HG02973 (cell line): ENCODE measurements at regions not wholly inside any gene's neighbourhood (a gene's known extent, or its start where the extent isn't known, plus 50 kb on each side); places are given as distances from the start of the nearest gene placed in this dataset.
"Not testable (repeated sequence)": the region's sequence is repeated elsewhere in the genome, so short reads cannot be mapped to it uniquely, and the experiment has no call there.

Source experiments
- ATAC-seq: cut with Tn5 transposase; IDR thresholded peaks from one replicate; pipeline ENCODE4 v1.9.1; 2021; ENCODE audit warnings: moderate library complexity; ENCODE audit not compliant: unreplicated experiment

DNA sequence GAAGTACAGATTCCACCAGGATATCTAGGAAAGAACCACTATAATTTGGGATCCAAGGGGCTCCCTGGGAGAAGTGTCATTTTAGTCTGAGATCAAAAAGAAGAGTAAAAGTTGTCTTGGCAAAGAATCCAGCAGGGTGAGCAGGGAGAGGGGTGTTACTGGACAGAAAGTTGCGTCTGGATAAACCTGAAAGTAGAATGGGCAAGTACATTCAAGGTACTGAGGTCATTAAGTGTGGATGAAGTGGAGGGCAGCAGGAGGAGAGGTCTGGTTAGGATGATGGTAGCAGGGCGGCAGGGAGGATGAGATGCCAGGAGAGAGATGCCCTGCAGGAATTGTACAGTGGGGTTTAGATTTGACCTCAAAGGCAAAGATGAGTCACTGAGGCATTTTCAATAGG is 253.3 kb downstream of the KLF13 start:
- no peak for ATAC-seq

DNA sequence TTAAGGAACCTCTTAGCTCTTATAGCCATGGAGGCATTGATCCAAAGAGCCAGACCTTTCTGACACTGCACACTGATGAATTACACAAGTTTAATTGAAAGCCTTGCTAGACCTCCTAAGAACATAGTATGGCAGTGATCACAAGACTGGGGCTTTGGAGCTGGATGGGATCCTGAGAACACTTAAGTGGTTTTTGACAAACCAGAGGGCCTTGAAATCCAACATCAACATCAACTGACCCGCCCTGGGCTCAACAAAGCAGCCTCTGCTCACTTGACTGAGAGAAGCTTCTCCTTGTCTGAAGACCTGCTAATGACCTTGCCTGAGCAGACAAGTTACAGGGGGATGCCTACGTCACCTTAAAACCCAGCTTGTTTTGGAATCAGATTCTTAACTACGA is 257.6 kb downstream of the KLF13 start:
- no peak for ATAC-seq

DNA sequence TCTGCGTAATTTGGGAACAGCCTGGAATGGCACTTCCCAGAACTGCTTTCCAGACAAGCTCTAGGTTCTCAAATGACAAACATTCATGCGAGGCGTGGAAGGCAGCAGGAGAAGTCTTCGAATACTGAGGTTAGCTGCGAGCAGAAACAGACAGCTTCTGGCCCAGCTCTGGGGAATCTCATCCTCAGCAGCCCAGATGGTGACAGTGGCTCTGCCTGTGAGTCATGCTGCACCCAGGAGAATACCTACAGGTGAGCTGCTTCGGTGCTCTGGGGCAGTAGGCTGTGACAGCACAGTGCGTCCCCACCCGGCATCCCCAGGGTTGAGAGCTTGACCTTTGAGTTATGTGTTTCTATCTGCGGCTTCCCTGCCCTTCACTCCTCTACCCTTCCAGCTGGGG is 258.6 kb downstream of the KLF13 start:
- no peak for ATAC-seq

DNA sequence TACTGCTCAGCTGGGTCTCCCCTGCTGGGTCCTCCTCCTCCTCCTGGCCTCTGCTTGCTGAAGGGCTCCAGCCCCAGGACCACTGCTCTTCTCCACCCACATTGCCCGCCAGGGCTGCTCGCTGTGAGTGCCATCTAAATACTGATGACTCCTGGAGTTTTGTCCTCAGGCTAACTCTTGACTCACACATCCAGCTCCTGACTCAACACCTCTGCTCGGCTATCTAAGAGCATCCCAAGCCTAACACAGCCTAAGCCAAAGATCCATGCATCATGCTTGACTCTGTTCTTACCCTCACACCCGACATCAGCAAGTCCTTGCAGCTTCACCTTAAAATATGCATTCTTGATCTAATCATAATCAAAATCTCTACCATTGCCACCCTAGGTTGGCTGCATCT is 260.2 kb downstream of the KLF13 start:
- ATAC-seq = no peak

DNA sequence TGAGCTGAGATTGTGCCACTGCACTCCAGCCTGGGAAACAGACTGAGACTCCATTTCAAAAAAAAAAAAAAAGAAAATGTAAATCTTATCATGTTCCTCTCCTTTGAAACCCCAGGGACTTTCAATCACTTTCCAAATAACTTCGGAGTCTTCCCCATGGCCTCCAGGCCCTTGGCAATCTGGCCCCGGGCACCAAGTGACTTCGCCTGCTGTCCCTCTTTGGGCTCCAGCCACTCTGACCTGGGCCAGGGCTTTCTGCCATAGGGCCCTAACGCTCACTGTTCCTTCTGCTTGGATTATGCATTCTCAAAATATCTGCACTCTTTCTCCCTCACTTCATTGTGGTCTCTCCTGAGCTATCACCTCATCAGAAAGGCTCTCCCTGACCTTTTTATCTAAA is 260.9 kb downstream of the KLF13 start:
- ATAC-seq = no peak

DNA sequence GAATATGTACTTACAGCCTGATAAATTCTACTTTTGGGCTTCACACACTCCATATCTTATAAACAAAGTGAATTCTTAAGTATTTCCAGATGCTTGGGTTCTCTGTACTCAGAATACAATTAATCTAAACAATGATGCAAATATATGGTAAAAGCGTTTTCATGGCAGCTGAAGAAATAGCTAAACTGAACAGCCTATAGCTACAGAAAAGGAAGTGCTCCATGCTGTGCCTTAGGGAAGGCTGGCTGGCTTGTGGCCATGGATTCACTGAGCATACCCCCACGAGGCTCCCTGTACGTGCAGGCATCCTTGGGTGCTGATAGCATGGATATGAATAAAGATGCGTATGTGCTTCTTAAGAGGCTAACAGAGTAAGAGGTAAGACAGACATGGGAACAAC is 264.0 kb downstream of the KLF13 start:
- ATAC-seq = no peak

DNA sequence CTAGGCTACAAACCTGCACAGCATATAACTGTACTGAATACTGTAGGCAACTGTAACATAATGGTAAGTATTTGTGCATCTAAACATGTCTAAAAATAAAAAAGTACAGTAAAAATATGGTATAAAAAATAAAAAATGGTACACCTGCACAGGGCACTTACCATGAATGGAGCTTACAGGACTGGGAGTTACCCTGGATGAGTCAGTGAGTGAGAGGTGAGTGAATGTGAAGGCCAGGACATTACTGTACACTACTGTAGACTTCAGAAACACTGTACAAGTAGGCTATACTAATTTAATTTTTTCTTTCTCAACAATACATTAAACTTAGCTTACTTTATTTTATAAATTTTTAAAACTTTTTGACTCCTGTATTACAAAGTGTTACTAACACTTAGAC is 265.3 kb downstream of the KLF13 start:
- ATAC-seq = no peak

DNA sequence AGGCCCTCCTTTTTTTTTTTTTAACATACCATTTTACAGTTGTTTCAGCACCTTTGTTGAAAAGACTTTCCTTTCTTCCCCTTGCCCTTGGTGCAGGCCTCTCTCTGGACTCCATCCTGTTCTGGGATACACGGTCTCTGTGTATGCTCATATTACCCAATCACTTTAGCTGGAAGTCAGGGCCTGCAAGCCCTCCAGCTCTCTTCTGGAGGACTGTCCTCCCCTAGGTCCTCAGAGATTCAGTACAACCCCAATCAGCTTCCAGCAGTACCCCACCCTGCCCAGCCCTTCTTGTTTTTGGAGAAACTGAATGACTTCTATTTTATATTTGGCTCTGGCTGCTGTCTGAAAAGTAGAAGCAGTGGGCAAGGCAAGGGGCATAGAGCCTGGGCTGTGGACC is 270.8 kb downstream of the KLF13 start:
- ATAC-seq = no peak

DNA sequence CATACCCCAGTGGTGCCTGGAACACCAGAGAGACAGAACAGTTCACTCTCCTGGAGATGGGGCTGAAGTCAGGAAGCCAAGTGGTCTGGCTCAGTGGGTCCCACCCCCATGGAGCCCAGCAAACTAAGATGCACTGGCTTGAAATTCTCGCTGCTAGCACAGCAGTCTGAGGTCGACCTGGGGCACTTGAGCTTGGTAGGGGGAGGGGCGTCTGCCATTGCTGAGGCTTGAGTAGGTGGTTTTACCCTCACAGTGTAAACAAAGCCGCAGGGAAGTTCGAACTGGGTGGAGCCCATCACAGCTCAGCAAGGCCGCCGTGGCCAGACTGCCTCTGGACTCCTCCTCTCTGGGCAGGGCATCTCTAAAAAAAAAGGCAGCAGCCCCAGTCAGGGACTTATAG is 272.0 kb downstream of the KLF13 start:
- no peak for ATAC-seq

DNA sequence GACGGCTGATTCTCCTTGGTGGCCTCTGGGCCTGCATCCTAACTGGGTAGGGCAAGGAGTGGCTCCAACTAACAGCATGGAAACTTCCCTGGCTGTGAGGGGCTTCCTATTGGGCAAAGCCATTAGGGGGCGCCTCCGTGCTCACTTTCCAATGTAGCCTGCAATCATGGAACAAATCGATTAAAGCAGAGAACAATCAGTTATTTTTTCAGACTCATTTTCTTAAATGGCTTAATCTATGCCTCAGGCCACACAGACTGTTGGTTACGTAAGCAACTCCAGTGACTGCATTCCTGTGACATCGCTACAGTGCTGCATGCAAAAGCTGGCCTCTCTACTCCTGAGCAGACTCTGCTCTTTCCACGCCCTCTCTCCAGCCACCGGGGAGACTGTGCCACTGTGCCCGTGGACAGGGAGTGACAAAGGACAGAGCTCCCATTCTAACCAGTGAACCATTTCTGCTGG is 278.9 kb downstream of the KLF13 start:
- ATAC-seq = no peak

DNA sequence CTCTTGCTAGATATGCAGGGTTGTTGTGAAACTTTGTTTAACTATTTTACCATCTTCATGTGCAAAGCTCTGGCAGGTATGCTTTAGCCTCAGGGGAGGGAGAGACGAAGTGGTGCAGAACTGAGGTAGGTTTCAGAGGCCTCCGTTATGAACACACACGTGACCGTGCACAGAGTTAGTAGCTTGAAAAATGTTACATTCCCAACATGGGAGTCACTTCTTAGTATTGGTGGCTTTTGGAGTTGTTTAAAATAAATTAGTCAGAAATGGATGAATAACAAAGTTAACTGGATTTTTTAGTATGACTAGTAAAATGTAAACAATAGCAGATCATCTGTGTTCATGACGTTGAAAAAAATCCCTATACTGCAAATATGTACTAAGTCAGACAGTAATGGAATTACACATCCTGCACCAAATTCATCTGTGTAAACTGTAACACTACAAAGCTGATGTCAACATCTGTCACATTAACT is 279.6 kb downstream of the KLF13 start:
- no peak for ATAC-seq

DNA sequence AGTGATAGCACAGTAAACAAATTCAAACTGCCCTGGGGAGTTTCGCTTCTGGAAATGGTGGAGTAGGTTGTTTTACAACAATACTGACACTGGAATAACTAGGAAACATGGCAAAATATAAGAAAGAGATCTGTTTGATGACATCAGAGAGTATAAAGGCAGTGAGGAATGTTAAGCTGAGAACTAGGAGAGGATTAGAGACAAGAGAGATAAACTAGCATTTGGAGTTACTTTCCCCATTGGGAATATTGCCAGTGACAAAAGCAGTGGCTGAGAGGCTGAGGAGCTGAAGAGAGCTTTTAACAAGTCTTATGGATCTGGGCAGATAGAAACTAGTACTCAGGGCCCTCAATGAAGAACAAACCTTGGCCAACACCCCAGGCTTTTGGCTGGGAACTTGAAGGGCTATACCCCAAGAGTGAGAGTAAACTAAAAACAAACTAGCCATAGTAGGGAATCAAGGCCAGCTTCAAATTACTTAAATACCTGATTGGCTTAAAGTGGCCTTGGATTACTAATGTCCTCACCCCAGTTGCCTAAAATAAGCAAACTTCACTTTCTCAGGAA is 280.4 kb downstream of the KLF13 start:
- no peak for ATAC-seq

DNA sequence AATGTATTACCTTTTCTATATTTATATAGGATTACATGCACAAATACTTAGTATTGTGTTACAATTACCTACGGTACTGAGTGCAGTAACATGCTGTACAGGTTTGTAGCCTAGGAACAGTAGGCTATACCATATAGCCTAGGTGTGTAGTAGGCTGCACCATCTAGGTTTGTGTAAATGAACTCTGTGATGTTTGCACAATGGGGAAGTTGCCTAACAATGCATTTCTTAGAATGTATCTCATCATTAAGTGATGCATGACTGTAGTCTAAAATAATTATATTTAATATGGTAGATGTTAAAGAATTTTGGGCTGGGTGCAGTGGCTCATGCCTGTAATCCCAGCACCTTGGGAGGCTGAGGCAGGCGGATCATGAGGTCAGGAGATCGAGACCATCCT is 281.0 kb downstream of the KLF13 start:
- no peak for ATAC-seq

DNA sequence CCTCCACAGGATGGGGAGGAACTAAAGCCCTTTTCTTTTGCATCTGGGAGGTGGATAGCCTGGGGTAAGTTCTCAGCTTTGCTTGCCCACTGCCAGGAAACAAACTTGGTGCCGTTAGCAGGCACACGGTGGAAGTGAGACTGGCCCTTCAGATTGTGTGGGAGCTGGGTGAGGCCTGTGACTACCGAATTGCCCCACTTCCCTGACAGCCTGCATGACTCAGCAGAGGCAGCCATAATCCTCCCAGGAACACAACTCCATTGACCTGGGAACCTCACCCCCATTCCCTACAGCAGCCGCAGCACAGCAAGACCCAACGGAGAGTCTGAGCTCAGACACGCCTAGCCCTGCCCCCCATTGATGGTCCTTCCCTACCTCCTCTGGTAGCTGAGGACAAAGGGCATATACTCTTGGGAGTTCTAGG is 282.6 kb downstream of the KLF13 start:
- no peak for ATAC-seq

DNA sequence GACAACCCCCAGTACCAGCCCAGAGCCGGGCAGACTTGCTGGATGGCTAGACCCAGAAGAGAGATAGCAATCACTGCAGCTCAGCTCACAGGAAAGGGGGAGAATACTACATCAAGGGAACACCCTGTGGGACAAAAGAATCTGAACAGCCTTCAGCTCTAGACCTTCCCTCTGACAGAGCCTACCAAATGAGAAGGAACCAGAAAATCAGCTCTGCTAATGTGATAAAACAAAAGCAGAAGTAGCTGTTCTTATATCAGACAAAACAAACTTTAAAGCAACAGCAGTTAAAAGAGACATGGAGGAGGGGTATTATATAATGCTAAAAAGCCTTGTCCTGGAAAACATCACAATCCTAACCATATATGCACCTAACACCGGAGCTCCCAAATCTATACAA is 283.3 kb downstream of the KLF13 start:
- ATAC-seq = no peak

DNA sequence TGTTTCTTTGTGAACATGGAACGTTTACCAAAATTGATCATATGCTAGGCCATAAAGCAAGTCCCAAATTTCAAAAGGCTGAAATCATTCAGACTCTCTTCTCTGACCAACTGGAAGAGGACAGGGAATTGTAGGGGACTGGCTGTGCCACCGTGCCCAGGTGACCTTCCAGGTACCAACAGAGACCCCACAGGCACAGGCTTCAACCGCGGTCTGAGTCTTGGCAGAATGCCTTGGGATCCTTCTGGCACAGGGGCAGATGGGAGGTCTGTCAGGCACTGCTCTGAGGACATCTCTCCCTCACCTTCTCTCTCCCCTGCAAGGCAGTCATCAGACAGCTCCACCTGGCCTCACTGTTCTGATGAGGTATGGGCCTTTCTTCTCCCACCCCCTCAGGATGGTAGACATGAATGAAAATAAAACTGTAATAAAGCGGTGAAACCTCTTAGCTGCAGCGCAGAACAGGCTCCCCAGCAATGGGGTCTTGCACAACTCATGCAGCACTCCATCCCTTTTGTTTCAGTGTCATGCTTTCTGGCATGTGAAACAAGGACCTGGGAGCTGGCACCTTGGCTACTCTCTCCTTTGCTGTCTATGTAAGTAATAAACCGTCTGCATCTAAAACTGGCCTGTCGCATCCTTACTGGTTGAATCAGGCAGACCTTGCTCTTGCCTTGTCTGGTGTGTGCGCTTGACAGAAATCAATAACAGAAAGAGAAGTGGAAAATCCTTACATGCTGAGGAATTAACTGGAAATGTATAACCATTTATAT is 289.2 kb downstream of the KLF13 start:
- ATAC-seq = no peak

DNA sequence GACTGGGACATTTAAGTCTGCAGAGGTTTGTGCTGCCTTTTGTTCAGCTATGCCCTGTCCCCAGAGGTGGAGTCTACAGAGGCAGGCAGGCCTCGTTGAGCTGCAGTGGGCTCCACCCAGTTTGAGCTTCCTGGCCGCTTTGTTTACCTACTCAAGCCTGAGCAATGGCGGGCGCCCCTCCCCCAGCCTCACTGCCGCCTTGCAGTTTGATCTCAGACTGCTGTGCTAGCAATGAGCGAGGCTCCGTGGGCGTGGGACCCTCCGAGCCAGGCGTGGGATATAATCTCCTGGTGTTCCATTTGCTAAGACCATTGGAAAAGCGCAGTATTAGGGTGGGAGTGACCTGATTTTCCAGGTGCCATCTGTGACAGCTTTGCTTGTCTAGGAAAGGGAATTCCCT is 296.7 kb downstream of the KLF13 start:
- ATAC-seq = not testable (repeated sequence)

DNA sequence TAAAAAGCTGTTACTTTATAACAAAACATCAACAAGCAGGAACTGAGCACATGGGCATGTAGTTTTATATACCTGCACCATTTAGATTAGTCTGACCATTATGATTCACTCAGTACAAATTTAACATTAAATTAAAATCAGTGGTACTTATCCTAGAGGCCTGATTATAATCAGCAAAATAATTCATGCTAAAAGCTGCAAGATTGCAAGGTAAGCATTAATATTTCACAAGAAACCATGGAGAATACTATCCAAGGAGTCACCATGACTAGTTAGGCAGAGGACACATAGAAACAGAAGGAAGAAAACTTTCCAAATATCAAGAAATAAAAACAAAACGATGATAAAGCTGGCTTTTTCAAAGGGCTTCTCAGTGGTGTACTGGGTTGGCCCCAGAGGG is 297.5 kb downstream of the KLF13 start:
- ATAC-seq = not testable (repeated sequence)

DNA sequence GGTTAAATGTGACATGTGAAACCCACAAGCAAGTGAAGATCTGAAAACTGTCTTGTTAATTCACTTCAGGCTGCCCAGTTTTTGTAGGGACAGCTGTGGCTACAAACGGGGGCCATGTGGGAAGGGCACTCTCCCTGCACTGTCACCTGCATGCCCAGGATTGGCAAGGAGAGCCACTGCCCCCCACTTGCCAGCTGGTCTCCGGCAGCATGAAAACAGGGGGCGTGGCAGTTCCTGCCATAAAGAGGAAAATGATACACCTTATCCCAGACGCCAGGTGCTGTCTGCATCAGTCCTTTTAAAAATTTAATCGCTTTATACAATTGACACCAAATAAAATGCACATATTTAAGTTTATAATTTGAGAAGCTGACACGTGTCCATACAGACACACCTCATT is 309.1 kb downstream of the KLF13 start:
- not testable (repeated sequence) for ATAC-seq

DNA sequence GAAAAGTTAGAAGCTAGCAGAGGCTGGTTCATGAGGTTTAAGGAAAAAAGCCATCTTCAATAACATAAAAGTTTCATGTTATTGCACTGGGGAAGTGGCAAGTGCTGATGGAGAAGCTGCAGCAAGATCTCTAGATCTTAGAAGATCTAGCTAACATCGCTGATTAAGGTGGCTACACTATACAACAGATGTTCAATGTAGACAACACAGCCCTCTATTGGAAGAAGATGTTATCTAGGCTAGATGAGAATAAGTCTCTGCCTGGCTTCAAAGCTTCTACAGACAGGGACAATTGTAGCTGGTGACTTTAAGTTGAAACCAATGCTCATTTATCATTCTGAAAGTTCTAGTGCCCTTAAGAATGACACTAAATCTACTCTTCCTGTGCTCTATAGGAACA is 310.3 kb downstream of the KLF13 start:
- not testable (repeated sequence) for ATAC-seq

DNA sequence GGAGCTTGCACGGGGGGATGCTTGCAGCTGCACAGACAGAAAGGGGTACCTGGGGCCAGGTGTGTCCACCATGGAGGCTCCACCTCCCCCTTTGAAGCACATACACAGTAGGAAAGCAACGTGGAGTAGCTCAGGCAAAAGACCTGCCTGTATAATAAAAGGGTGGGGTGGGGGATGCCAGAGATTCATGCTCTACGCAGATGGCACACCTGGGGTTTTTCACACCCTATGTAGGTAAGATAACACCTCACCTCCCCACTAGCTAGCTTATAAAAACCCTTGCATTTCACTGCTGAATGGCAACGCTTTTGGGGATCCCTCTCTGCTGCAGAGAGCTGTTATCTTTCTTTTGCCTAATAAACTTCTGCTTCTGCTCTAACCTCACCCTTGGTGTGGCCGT is 317.3 kb downstream of the KLF13 start:
- not testable (repeated sequence) for ATAC-seq

DNA sequence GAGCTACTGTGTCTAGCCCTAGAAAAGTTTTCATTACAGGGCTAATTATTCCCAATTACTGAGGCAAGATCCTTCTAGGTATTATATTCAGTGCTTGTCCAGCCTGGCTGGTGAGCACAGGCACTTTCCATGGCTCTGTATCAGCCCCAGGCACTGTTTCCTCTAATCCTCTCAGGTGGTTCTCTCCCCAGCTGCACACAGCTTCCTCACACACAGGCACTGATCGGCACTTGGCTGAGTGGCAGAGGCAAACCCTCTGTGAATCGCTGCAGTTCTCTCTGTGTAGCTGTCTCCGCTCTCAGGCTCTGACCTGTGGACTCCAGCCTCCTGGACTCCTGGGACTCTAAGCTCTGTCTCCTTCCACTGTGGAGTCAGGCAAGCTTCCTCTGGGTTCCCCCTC is 318.1 kb downstream of the KLF13 start:
- ATAC-seq = not testable (repeated sequence)
